ENCODE measurements at regions not wholly inside any gene's neighbourhood (a gene's known extent, or its start where the extent isn't known, plus 50 kb on each side); places are given as distances from the start of the nearest gene placed in this dataset.
"Not testable (repeated sequence)": the region's sequence is repeated elsewhere in the genome, so short reads cannot be mapped to it uniquely, and the experiment has no call there.

- H3K4me2 ChIP-seq (ENCODE audit: low read length), result no peak overlapping the region
- no peaks in the 10 kb centered on the region for H3K4me1 ChIP-seq (ENCODE audit: control insufficient read depth, low read length)
- no peaks in the 10 kb centered on the region for H3F3A ChIP-seq (ENCODE audit: control insufficient read depth, insufficient read depth)
- TF ChIP-seq CTCF (IDR thresholded peaks at IDR 0.05; ENCODE audit: low read depth, low read length, poor library complexity, severe bottlenecking) (no peak), EZH2phosphoT487 (IDR thresholded peaks at IDR 0.05; ENCODE audit: borderline replicate concordance, low read length) (no peak)
- H3K4me3 ChIP-seq (ENCODE audit: low read length), result no peak overlapping the region
- no peak overlapping the region for H3K27ac ChIP-seq (ENCODE audit: low read depth, low read length)
- no peaks in the 10 kb centered on the region for H3K27me3 ChIP-seq (ENCODE audit: control insufficient read depth, low read length)
- no peaks in the 10 kb centered on the region for H4K20me1 ChIP-seq (ENCODE audit: control insufficient read depth, insufficient read depth, low read depth, low read length)
- no peaks in the 10 kb centered on the region for H3K9me2 ChIP-seq (replicated peaks; ENCODE audit: control insufficient read depth, low read length)
- no peaks in the 10 kb centered on the region for H3K79me2 ChIP-seq (ENCODE audit: control insufficient read depth, low read length)
- no peaks in the 10 kb centered on the region for H3K9me3 ChIP-seq (ENCODE audit: control insufficient read depth, insufficient read depth, low read length)
- H3K36me3 ChIP-seq (ENCODE audit: control insufficient read depth, low read length), result no peaks in the 10 kb centered on the region
Measured at GRCh38 chr10:33482486-33482885, 148.0 kb upstream of the NRP1 start.

- H3K4me1 ChIP-seq (ENCODE audit: control insufficient read depth, low read length), result no peaks in the 10 kb centered on the region
- H3K27ac ChIP-seq (ENCODE audit: low read depth, low read length), result no peak overlapping the region
- H3K4me2 ChIP-seq (ENCODE audit: low read length), result no peak overlapping the region
- TF ChIP-seq CTCF (IDR thresholded peaks at IDR 0.05; ENCODE audit: low read depth, low read length, poor library complexity, severe bottlenecking) (no peak), EZH2phosphoT487 (IDR thresholded peaks at IDR 0.05; ENCODE audit: borderline replicate concordance, low read length) (no peak)
- no peaks in the 10 kb centered on the region for H3K27me3 ChIP-seq (ENCODE audit: control insufficient read depth, low read length)
- no peaks in the 10 kb centered on the region for H3K9me3 ChIP-seq (ENCODE audit: control insufficient read depth, insufficient read depth, low read length)
- no peaks in the 10 kb centered on the region for H3K79me2 ChIP-seq (ENCODE audit: control insufficient read depth, low read length)
- H4K20me1 ChIP-seq (ENCODE audit: control insufficient read depth, insufficient read depth, low read depth, low read length), result no peaks in the 10 kb centered on the region
- H3K36me3 ChIP-seq (ENCODE audit: control insufficient read depth, low read length), result no peaks in the 10 kb centered on the region
- H3F3A ChIP-seq (ENCODE audit: control insufficient read depth, insufficient read depth), result no peaks in the 10 kb centered on the region
- H3K4me3 ChIP-seq (ENCODE audit: low read length), result no peak overlapping the region
- H3K9me2 ChIP-seq (replicated peaks; ENCODE audit: control insufficient read depth, low read length), result no peaks in the 10 kb centered on the region
Measured at GRCh38 chr10:33481184-33481583, 146.7 kb upstream of the NRP1 start.

GRCh38 chr10:33480417-33480816, 145.9 kb upstream of the NRP1 start:
- not testable (repeated sequence) for H3K9me2 ChIP-seq (replicated peaks; ENCODE audit: control insufficient read depth, low read length); H3K79me2 ChIP-seq (ENCODE audit: control insufficient read depth, low read length); H3K27me3 ChIP-seq (ENCODE audit: control insufficient read depth, low read length); H3K27ac ChIP-seq (ENCODE audit: low read depth, low read length); H3K4me1 ChIP-seq (ENCODE audit: control insufficient read depth, low read length); H3F3A ChIP-seq (ENCODE audit: control insufficient read depth, insufficient read depth); H3K9me3 ChIP-seq (ENCODE audit: control insufficient read depth, insufficient read depth, low read length); H3K4me3 ChIP-seq (ENCODE audit: low read length); H4K20me1 ChIP-seq (ENCODE audit: control insufficient read depth, insufficient read depth, low read depth, low read length); H3K4me2 ChIP-seq (ENCODE audit: low read length); H3K36me3 ChIP-seq (ENCODE audit: control insufficient read depth, low read length)

GRCh38 chr10:33478675-33479125, 144.2 kb upstream of the NRP1 start:
- TF ChIP-seq EZH2phosphoT487 (IDR thresholded peaks at IDR 0.05; ENCODE audit: borderline replicate concordance, low read length) (no peak), CTCF (IDR thresholded peaks at IDR 0.05; ENCODE audit: low read depth, low read length, poor library complexity, severe bottlenecking) (no peak)
- Histone ChIP-seq H3K4me2 (ENCODE audit: low read length) (no peak overlapping the region), H3K27me3 (ENCODE audit: control insufficient read depth, low read length) (no peaks in the 10 kb centered on the region), H3K4me1 (ENCODE audit: control insufficient read depth, low read length) (no peaks in the 10 kb centered on the region), H3K27ac (ENCODE audit: low read depth, low read length) (no peak overlapping the region), H3K9me2 (replicated peaks; ENCODE audit: control insufficient read depth, low read length) (no peaks in the 10 kb centered on the region), H3K4me3 (ENCODE audit: low read length) (no peak overlapping the region), H3F3A (ENCODE audit: control insufficient read depth, insufficient read depth) (no peaks in the 10 kb centered on the region), H3K36me3 (ENCODE audit: control insufficient read depth, low read length) (no peaks in the 10 kb centered on the region), H3K79me2 (ENCODE audit: control insufficient read depth, low read length) (no peaks in the 10 kb centered on the region), H3K9me3 (ENCODE audit: control insufficient read depth, insufficient read depth, low read length) (no peaks in the 10 kb centered on the region), H4K20me1 (ENCODE audit: control insufficient read depth, insufficient read depth, low read depth, low read length) (no peaks in the 10 kb centered on the region)
